ENCODE measurements at regions not wholly inside any gene's neighbourhood (a gene's known extent, or its start where the extent isn't known, plus 50 kb on each side); places are given as distances from the start of the nearest gene placed in this dataset.

GRCh38 chr22:48247829-48248228 lies 1485.4 kb downstream of the TBC1D22A start:
- TF ChIP-seq CTCF (IDR thresholded peaks at IDR 0.05; ENCODE audit: low read depth, low read length) (no peak), MAX (IDR thresholded peaks at IDR 0.05; ENCODE audit: low read depth, low read length) (no peak), POLR2A (IDR thresholded peaks at IDR 0.05; ENCODE audit: extremely low read depth, insufficient read length) (no peak), MYC (IDR thresholded peaks at IDR 0.05; ENCODE audit: low read depth, low read length) (no peak)

Measured in NB4 (cell line).